ENCODE measurements at regions not wholly inside any gene's neighbourhood (a gene's known extent, or its start where the extent isn't known, plus 50 kb on each side); places are given as distances from the start of the nearest gene placed in this dataset.

DNA sequence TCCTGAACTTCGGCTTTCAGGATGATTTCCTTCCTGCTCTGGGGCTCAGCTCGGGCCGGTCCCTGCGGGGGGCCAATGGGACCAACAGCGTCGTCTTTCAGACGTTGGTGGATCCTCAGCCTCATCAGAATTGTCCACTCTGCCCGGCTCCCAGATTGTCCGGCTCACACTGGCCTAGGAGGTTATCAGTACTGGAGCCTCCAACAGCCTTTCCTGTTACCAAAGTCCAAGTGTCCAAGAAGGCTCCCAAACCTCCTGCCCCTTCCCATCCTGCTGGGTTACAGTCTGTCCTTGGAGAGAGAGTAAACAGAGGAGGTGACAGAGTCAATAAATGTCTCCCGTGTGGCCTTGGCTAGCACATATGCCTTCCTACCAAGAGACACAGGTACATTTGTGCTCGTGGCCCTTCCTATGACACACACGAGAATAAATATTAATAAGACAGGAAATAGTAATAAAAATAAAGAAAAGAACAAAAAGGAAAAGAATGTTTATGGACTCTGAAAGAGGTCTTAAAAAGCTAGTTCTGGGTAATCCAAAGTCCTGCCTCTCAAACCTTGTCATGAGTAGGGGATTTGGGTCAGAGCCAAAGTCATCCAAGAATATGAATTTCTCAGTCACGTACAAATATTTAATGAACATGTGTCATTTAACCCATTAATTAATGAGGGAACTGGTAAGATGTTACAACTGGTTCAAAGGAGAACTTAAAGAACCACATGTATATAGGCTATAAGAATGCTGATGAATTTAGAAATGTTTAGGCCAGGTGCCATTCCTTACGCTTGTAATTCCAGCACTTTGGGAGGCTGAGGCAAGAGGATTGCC, 80.8 kb upstream of the SLC2A1 start:
- in situ Hi-C loops (cut with MboI; ENCODE audit: low sequenced_read_pairs, unreplicated experiment), result no loop called here
- TF ChIP-seq, protein P1, sequence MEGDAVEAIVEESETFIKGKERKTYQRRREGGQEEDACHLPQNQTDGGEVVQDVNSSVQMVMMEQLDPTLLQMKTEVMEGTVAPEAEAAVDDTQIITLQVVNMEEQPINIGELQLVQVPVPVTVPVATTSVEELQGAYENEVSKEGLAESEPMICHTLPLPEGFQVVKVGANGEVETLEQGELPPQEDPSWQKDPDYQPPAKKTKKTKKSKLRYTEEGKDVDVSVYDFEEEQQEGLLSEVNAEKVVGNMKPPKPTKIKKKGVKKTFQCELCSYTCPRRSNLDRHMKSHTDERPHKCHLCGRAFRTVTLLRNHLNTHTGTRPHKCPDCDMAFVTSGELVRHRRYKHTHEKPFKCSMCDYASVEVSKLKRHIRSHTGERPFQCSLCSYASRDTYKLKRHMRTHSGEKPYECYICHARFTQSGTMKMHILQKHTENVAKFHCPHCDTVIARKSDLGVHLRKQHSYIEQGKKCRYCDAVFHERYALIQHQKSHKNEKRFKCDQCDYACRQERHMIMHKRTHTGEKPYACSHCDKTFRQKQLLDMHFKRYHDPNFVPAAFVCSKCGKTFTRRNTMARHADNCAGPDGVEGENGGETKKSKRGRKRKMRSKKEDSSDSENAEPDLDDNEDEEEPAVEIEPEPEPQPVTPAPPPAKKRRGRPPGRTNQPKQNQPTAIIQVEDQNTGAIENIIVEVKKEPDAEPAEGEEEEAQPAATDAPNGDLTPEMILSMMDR (IDR thresholded peaks at IDR 0.05; ENCODE audit: borderline replicate concordance, control extremely low read depth, extremely low read depth, insufficient read depth, missing control alignments), result no peak
- DNase-seq (ENCODE audit: low spot score), result no peak

DNA sequence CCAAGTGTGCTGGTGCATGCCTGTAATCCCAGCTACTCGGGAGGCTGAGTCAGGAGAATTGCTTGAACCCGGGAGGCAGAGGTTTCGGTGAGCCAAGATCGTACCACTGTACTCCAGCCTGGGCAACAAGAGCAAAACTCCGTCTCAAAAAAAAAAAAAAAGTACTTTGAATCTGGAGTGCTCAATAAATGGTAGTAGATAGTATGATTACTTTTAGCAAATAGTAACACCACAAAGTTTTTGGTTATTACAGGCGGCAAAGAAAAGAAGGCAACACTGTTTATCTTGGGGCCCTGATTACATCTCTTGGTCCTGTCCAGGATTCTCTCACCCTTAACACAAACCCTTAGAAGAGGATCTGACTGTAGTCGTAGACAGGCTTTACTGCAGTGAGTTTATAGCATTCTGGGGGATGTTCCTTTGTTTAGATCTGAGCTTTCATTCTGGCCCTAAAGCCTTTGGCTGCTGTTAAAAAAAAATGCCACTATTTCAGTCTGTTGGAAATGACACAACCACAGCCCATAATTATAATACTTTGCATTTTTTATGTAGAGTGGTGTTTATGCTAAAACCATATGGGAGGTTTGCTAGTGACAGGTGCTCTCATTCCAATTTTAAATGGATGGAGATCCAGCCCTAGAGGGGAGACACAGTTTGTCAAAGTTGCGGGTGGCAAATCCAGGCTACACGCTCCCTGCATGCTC, 79.7 kb upstream of the SLC2A1 start:
- TF ChIP-seq, protein P1 (IDR thresholded peaks at IDR 0.05; ENCODE audit: borderline replicate concordance, control extremely low read depth, extremely low read depth, insufficient read depth, missing control alignments), result no peak
- in situ Hi-C loops (cut with MboI; ENCODE audit: low sequenced_read_pairs, unreplicated experiment), result no loop called here
- no peak for DNase-seq (ENCODE audit: low spot score)

DNA sequence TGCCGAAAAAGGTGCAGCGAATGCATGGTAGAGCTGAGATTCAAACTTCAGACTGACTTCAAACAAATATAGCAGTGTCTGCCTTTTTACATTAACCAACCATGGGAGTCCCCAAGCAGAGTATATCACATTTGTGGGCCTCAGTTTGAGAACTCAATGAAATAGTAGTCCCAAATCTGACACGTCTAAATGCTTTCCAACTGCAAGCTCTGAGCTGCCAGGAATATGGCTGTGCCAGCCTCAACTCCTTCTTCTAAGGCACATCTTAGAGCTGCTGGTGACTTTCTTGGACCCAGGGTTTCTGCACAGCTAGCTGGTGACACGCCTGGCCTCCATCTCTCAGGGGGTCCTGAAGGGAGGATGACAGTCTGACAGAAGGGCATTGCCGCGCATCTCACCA, 78.8 kb upstream of the SLC2A1 start:
- DNase-seq (ENCODE audit: low spot score), result no peak
- in situ Hi-C loops (cut with MboI; ENCODE audit: low sequenced_read_pairs, unreplicated experiment), result no loop called here
- TF ChIP-seq, protein P1 (IDR thresholded peaks at IDR 0.05; ENCODE audit: borderline replicate concordance, control extremely low read depth, extremely low read depth, insufficient read depth, missing control alignments), result no peak

DNA sequence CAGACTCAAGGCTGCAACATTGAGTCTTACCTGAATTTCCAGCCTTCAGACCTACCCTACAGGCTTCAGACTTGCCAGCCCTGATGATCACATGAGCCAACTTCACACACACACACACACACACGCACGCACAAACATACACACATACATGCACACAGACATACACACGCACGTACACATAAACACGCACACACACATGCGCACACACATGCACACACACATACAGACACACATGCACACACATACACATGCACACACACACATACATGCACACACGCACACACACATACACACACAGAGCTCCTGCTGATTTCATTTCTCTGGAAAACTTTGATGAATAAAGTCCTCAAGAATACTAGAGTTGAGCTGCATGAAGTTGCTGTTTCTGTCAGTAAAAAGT, 78.3 kb upstream of the SLC2A1 start:
- no peak for DNase-seq (ENCODE audit: low spot score)
- in situ Hi-C loops (cut with MboI; ENCODE audit: low sequenced_read_pairs, unreplicated experiment), result no loop called here
- TF ChIP-seq, protein P1 (IDR thresholded peaks at IDR 0.05; ENCODE audit: borderline replicate concordance, control extremely low read depth, extremely low read depth, insufficient read depth, missing control alignments), result no peak

DNA sequence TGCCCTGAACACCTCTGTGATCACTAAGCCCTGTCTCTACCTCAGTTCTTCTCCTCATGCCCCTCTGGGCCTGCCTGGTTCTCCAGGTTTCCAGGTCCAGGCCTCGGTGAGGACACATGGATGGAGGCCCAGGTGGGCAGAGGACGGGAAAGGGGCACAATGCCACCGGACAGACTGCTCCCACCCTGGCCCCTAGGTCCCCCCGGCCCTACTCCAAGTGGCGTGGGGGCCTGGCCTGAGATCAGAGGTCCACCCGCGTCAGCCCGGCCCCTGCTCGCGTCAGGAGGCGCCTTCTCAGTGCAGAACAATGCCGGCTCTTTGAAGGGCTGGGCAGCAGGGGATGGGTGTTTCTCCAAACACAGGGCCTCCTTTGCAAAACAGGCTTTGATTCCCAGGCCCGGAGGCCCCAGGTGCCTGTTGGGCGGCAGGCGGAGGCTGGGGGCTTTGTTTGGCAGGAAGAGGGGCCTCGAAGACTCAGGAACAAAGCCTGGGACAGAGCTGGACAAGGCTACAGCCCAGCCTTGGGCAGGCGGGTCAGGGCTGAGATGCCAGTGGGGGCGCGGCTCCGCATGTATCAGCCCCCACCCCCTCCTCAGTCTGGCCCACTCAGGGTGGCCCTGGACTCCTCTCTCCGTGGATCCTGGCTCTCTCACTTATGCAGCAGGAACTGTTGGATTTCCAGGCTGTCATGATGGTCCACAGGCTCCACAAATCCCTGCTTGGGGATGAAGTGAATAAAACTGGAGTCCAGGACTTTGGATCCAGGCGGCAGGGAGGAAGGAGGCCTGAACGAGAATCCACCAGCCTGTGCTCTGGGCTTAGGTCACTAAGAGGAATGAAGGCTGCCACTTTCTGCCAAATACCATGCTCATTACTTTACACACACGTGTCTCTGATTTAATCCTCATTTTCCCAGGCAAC, 77.4 kb upstream of the SLC2A1 start:
- DNase-seq (ENCODE audit: low spot score), result no peak
- TF ChIP-seq, protein P1 (IDR thresholded peaks at IDR 0.05; ENCODE audit: borderline replicate concordance, control extremely low read depth, extremely low read depth, insufficient read depth, missing control alignments), result no peak
- in situ Hi-C loops (cut with MboI; ENCODE audit: low sequenced_read_pairs, unreplicated experiment), result no loop called here

DNA sequence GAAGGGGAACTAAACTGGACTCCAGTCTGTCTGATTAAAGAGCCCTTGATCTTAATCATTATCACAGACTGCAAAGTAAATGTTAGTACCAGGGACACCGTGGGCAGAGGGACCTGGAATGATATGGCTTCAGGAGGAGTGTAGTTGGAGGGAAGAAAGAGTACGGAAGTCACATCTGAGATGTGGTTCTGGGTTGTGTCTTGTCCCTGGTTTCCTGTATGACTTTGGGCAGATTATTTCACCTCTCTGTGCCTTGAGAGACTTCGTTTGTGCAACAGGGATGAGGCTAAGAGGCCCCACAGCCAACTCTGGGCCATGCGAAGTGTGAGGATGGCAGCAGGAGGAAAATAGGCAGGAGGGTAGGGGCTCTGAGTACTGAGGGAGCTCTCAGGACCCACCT, 76.1 kb upstream of the SLC2A1 start:
- TF ChIP-seq, protein P1 (IDR thresholded peaks at IDR 0.05; ENCODE audit: borderline replicate concordance, control extremely low read depth, extremely low read depth, insufficient read depth, missing control alignments), result no peak
- in situ Hi-C loops (cut with MboI; ENCODE audit: low sequenced_read_pairs, unreplicated experiment), result no loop called here
- DNase-seq (ENCODE audit: low spot score), result no peak

All from GM13976 (cell line).